Colonic mucosa (tissue), 4 donors: ENCODE measurements at regions not wholly inside any gene's neighbourhood (a gene's known extent, or its start where the extent isn't known, plus 50 kb on each side); places are given as distances from the start of the nearest gene placed in this dataset.

Source experiments
- DNase-seq: peaks from one replicate; pipeline ENCODE4 v3.0.0-alpha.2; 2020
- H3K27ac ChIP-seq: fragments of 200-600 bp; one replicate; pipeline ENCODE4 v1.8.0; 2021
- H3K27me3 ChIP-seq: fragments of 200-600 bp; one replicate; pipeline ENCODE4 v1.8.0; 2021
- H3K36me3 ChIP-seq: fragments of 200-600 bp; one replicate; pipeline ENCODE4 v1.8.0; 2021
- H3K4me1 ChIP-seq: fragments of 200-600 bp; one replicate; pipeline ENCODE4 v1.8.0; 2021; ENCODE audit warnings: mild to moderate bottlenecking
- H3K4me3 ChIP-seq: fragments of 200-600 bp; one replicate; pipeline ENCODE4 v1.8.0; 2021
- H3K9ac ChIP-seq, 2 donors: one replicate each; pipeline ENCODE4 v1.7.0; 2013; ENCODE audit warnings: control low read depth in 2 of 2, low read depth in 2 of 2, low read length in 2 of 2
- H3K9me3 ChIP-seq: fragments of 200-600 bp; one replicate; pipeline ENCODE4 v1.8.0; 2021
- CTCF ChIP-seq: fragments of 200-600 bp; IDR thresholded peaks from one replicate; pipeline ENCODE4 v1.8.0; 2022; ENCODE audit warnings: antibody characterized with exemption, mild to moderate bottlenecking
- intact Hi-C: fragments of 100-400 bp; cut with DNase I; formaldehyde crosslinking; loops from one replicate; pipeline ENCODE4 v1.14.1; 2022
- donor health status: healthy.
- donor health status: DM: no; HTN: no; CAD: no.
- donor health status: DM: no; HTN: no; CAD: no.

- Histone ChIP-seq H3K27ac (no peak overlapping the region), H3K4me3 (no peak overlapping the region), H3K4me1 (no peaks in the 10 kb centered on the region), H3K27me3 (no peaks in the 10 kb centered on the region), H3K9me3 (no peaks in the 10 kb centered on the region), H3K36me3 (no peaks in the 10 kb centered on the region), H3K9ac (no peak overlapping the region)
- no peak for DNase-seq
- no peak for TF ChIP-seq CTCF
- intact Hi-C loops: no loop called here
These were observed 285.0 kb upstream of the PTGER4 start for GRCh38 chr5:40394698-40395097.

- no peaks in the 10 kb centered on the region for H3K27me3 ChIP-seq
- intact Hi-C loops: no loop called here
- no peak overlapping the region for H3K4me3 ChIP-seq
- DNase-seq: no peak
- no peaks in the 10 kb centered on the region for H3K4me1 ChIP-seq
- no peak overlapping the region for H3K27ac ChIP-seq
- H3K9ac ChIP-seq: no peak overlapping the region
- no peaks in the 10 kb centered on the region for H3K36me3 ChIP-seq
- H3K9me3 ChIP-seq: no peaks in the 10 kb centered on the region
- no peak for TF ChIP-seq CTCF
These were observed 288.1 kb upstream of the PTGER4 start for GRCh38 chr5:40391642-40392041.

GRCh38 chr5:40390281-40391149 is 289.2 kb upstream of the PTGER4 start:
- no peak overlapping the region for H3K9ac ChIP-seq
- no peak for TF ChIP-seq CTCF

GRCh38 chr5:40389591-40389990 is 290.1 kb upstream of the PTGER4 start:
- H3K36me3 ChIP-seq: no peaks in the 10 kb centered on the region

More at GRCh38 chr5:40390281-40391149, 289.2 kb upstream of the PTGER4 start:
- Histone ChIP-seq H3K27ac (no peak overlapping the region), H3K9me3 (no peaks in the 10 kb centered on the region), H3K27me3 (no peaks in the 10 kb centered on the region), H3K36me3 (no peaks in the 10 kb centered on the region), H3K4me3 (no peak overlapping the region), H3K4me1 (no peaks in the 10 kb centered on the region)
- no peak for DNase-seq
- intact Hi-C loops: no loop called here

GRCh38 chr5:40386289-40386688 is 293.4 kb upstream of the PTGER4 start:
- TF ChIP-seq CTCF: no peak
- no peak for DNase-seq
- no peaks in the 10 kb centered on the region for H3K27me3 ChIP-seq
- no peaks in the 10 kb centered on the region for H3K4me1 ChIP-seq
- intact Hi-C loops: no loop called here
- H3K36me3 ChIP-seq: no peaks in the 10 kb centered on the region
- no peak overlapping the region for H3K9ac ChIP-seq
- no peaks in the 10 kb centered on the region for H3K9me3 ChIP-seq
- no peak overlapping the region for H3K27ac ChIP-seq
- H3K4me3 ChIP-seq: no peak overlapping the region

More at GRCh38 chr5:40389591-40389990, 290.1 kb upstream of the PTGER4 start:
- no peak for DNase-seq
- Histone ChIP-seq H3K27ac (no peak overlapping the region), H3K9me3 (no peaks in the 10 kb centered on the region), H3K4me3 (no peak overlapping the region), H3K9ac (no peak overlapping the region), H3K4me1 (no peaks in the 10 kb centered on the region), H3K27me3 (no peaks in the 10 kb centered on the region)
- TF ChIP-seq CTCF: no peak
- intact Hi-C loops: no loop called here
